ENCODE measurements at regions not wholly inside any gene's neighbourhood (a gene's known extent, or its start where the extent isn't known, plus 50 kb on each side); places are given as distances from the start of the nearest gene placed in this dataset.
"Not testable (repeated sequence)": the region's sequence is repeated elsewhere in the genome, so short reads cannot be mapped to it uniquely, and the experiment has no call there.

GRCh38 chr21:43283925-43284221, 115.1 kb downstream of the CRYAA start:
- H3K4me1 Mint-ChIP-seq; H3K27ac Mint-ChIP-seq; H3K27me3 Mint-ChIP-seq (ENCODE audit: low read depth in 3 of 3); H3K9me3 Mint-ChIP-seq; DNase-seq; H3K4me3 Mint-ChIP-seq; H3K36me3 Mint-ChIP-seq: not testable (repeated sequence)

GRCh38 chr21:43283136-43283924, 114.5 kb downstream of the CRYAA start:
- no peaks in the 10 kb centered on the region for H3K4me1 Mint-ChIP-seq
- peaks cover 0 to 2% (median 1%) of the 10 kb centered on the region in 3 donors for H3K27me3 Mint-ChIP-seq (ENCODE audit: low read depth in 3 of 3)
- no peak overlapping the region for H3K27ac Mint-ChIP-seq
- no peaks in the 10 kb centered on the region for H3K36me3 Mint-ChIP-seq
- H3K4me3 Mint-ChIP-seq = no peak overlapping the region
- no peak for DNase-seq
- no peaks in the 10 kb centered on the region for H3K9me3 Mint-ChIP-seq

- Mint-ChIP-seq H3K9me3 (no peaks in the 10 kb centered on the region), H3K4me3 (no peak overlapping the region), H3K4me1 (no peaks in the 10 kb centered on the region), H3K27me3 (ENCODE audit: low read depth in 3 of 3) (peaks cover 0 to 2% (median 1%) of the 10 kb centered on the region in 3 donors), H3K36me3 (no peaks in the 10 kb centered on the region), H3K27ac (no peak overlapping the region)
- DNase-seq = no peak
Observed at GRCh38 chr21:43282358-43283120, 113.7 kb downstream of the CRYAA start.

GRCh38 chr21:43281661-43282357, 113.0 kb downstream of the CRYAA start:
- no peaks in the 10 kb centered on the region for H3K9me3 Mint-ChIP-seq

GRCh38 chr21:43280949-43281633, 112.3 kb downstream of the CRYAA start:
- Mint-ChIP-seq H3K27ac (peak overlapping the region in 1 of 6 donors; percentile 66), H3K9me3 (no peaks in the 10 kb centered on the region), H3K27me3 (ENCODE audit: low read depth in 3 of 3) (peaks cover 0 to 2% (median 1%) of the 10 kb centered on the region in 3 donors), H3K36me3 (no peaks in the 10 kb centered on the region), H3K4me1 (no peaks in the 10 kb centered on the region), H3K4me3 (no peak overlapping the region)
- no peak for DNase-seq

More at GRCh38 chr21:43281661-43282357, 113.0 kb downstream of the CRYAA start:
- Mint-ChIP-seq H3K27me3 (ENCODE audit: low read depth in 3 of 3) (peaks cover 0 to 1% (median 0%) of the 10 kb centered on the region in 3 donors), H3K36me3 (no peaks in the 10 kb centered on the region), H3K4me3 (no peak overlapping the region), H3K27ac (peak overlapping the region in 1 of 6 donors; percentile 55), H3K4me1 (no peaks in the 10 kb centered on the region)
- DNase-seq = no peak

GRCh38 chr21:43279578-43279894, 110.7 kb downstream of the CRYAA start:
- no peak for DNase-seq
- Mint-ChIP-seq H3K9me3 (no peaks in the 10 kb centered on the region), H3K36me3 (no peaks in the 10 kb centered on the region), H3K27me3 (ENCODE audit: low read depth in 3 of 3) (peaks cover 0 to 4% (median 3%) of the 10 kb centered on the region in 3 donors), H3K4me1 (no peaks in the 10 kb centered on the region), H3K4me3 (no peak overlapping the region), H3K27ac (no peak overlapping the region)

GRCh38 chr21:43278766-43279577, 110.2 kb downstream of the CRYAA start:
- peaks cover under 1 to 4% (median 3%) of the 10 kb centered on the region in 3 donors for H3K27me3 Mint-ChIP-seq (ENCODE audit: low read depth in 3 of 3)
- H3K4me3 Mint-ChIP-seq = no peak overlapping the region
- no peaks in the 10 kb centered on the region for H3K4me1 Mint-ChIP-seq
- no peaks in the 10 kb centered on the region for H3K36me3 Mint-ChIP-seq
- H3K9me3 Mint-ChIP-seq = no peaks in the 10 kb centered on the region
- no peak for DNase-seq
- H3K27ac Mint-ChIP-seq = no peak overlapping the region

- no peak overlapping the region for H3K4me3 Mint-ChIP-seq
- H3K27ac Mint-ChIP-seq = no peak overlapping the region
- H3K4me1 Mint-ChIP-seq = no peaks in the 10 kb centered on the region
- no peaks in the 10 kb centered on the region for H3K9me3 Mint-ChIP-seq
- no peaks in the 10 kb centered on the region for H3K36me3 Mint-ChIP-seq
- DNase-seq = no peak
- peaks cover 2 to 4% (median 3%) of the 10 kb centered on the region in 3 donors for H3K27me3 Mint-ChIP-seq (ENCODE audit: low read depth in 3 of 3)
Observed at GRCh38 chr21:43278359-43278758, 109.6 kb downstream of the CRYAA start.

GRCh38 chr21:43277481-43278351, 108.9 kb downstream of the CRYAA start:
- peaks cover 2 to 4% (median 3%) of the 10 kb centered on the region in 3 donors for H3K27me3 Mint-ChIP-seq (ENCODE audit: low read depth in 3 of 3)

GRCh38 chr21:43276811-43277210, 108.0 kb downstream of the CRYAA start:
- Mint-ChIP-seq H3K27ac (no peak overlapping the region), H3K4me1 (no peaks in the 10 kb centered on the region), H3K9me3 (no peaks in the 10 kb centered on the region), H3K4me3 (no peak overlapping the region), H3K36me3 (no peaks in the 10 kb centered on the region), H3K27me3 (ENCODE audit: low read depth in 3 of 3) (peaks cover 2 to 4% (median 3%) of the 10 kb centered on the region in 3 donors)
- DNase-seq = no peak

More at GRCh38 chr21:43277481-43278351, 108.9 kb downstream of the CRYAA start:
- Mint-ChIP-seq H3K4me3 (no peak overlapping the region), H3K4me1 (no peaks in the 10 kb centered on the region), H3K9me3 (no peaks in the 10 kb centered on the region), H3K27ac (no peak overlapping the region), H3K36me3 (no peaks in the 10 kb centered on the region)
- no peak for DNase-seq

GRCh38 chr21:43275421-43276211, 106.8 kb downstream of the CRYAA start:
- Mint-ChIP-seq H3K27ac (peak overlapping the region in 1 of 6 donors; percentile 18), H3K27me3 (ENCODE audit: low read depth in 3 of 3) (peaks cover 3 to 6% (median 4%) of the 10 kb centered on the region in 3 donors), H3K4me3 (no peak overlapping the region), H3K4me1 (no peaks in the 10 kb centered on the region), H3K36me3 (no peaks in the 10 kb centered on the region), H3K9me3 (no peaks in the 10 kb centered on the region)
- DNase-seq = peak in 1 of 3 donors; percentile 16

- Mint-ChIP-seq H3K4me1 (no peaks in the 10 kb centered on the region), H3K9me3 (no peaks in the 10 kb centered on the region), H3K4me3 (no peak overlapping the region), H3K27me3 (ENCODE audit: low read depth in 3 of 3) (peaks cover 3 to 7% (median 6%) of the 10 kb centered on the region in 3 donors), H3K36me3 (no peaks in the 10 kb centered on the region), H3K27ac (no peak overlapping the region)
- no peak for DNase-seq
Observed at GRCh38 chr21:43274946-43275310, 106.1 kb downstream of the CRYAA start.
